IMR-90 (cell line): ENCODE measurements at regions not wholly inside any gene's neighbourhood (a gene's known extent, or its start where the extent isn't known, plus 50 kb on each side); places are given as distances from the start of the nearest gene placed in this dataset.

Source experiments
- ATAC-seq: fragments of 200-7000 bp; cut with Tn5 transposase; 2 replicates; pipeline ENCODE4 v1.9.1; 2020; ENCODE audit warnings: low read depth, mild to moderate bottlenecking, moderate library complexity
- BruUV-seq: library from RNA; stranded (reverse); fragments of 400-500 nt; replicated peaks from 2 replicates; lab custom pipeline; 2021; lab: Mats Ljungman, UMichigan
- CTCF ChIA-PET: fragments of 300-600 bp; formaldehyde crosslinking; extraction: SDS; loops from one replicate; lab custom pipeline; 2021; ENCODE audit warnings: antibody characterized with exemption; lab: Yijun Ruan, JAX
- POLR2A ChIA-PET: fragments of 300-600 bp; sonication (Branson Sonifier 250); formaldehyde crosslinking; loops from one replicate; lab custom pipeline; 2022; ENCODE audit warnings: antibody characterized with exemption; ENCODE audit not compliant: unreplicated experiment; lab: Charles Lee
- DNase-seq: peaks from one replicate; pipeline ENCODE4 v3.0.0; 2013
- H2AFZ ChIP-seq: replicated peaks from 2 replicates; pipeline ENCODE3; 2013; ENCODE audit warnings: low read length, mild to moderate bottlenecking; ENCODE audit not compliant: poor library complexity
- H2AK5ac ChIP-seq: 2 replicates; pipeline ENCODE4 v1.6.1; 2013; ENCODE audit warnings: low read depth, low read length, inconsistent platforms
- H2AK9ac ChIP-seq: replicated peaks from 2 replicates; pipeline ENCODE3; 2013; ENCODE audit warnings: mild to moderate bottlenecking, low read depth, low read length, moderate library complexity; ENCODE audit not compliant: poor library complexity
- H2BK120ac ChIP-seq: 2 replicates; pipeline ENCODE4 v1.6.1; 2013; ENCODE audit warnings: low read depth, low read length, inconsistent platforms
- H2BK15ac ChIP-seq: 3 replicates; pipeline ENCODE4 v1.6.1; 2013; ENCODE audit warnings: low read depth, low read length, inconsistent platforms
- H2BK20ac ChIP-seq: 2 replicates; pipeline ENCODE4 v1.6.1; 2013; ENCODE audit warnings: low read depth, mild to moderate bottlenecking, inconsistent platforms, low read length, moderate library complexity
- H2BK5ac ChIP-seq: 2 replicates; pipeline ENCODE4 v1.6.1; 2013; ENCODE audit warnings: mild to moderate bottlenecking, low read depth, low read length, inconsistent platforms; ENCODE audit not compliant: poor library complexity, severe bottlenecking
- H3K14ac ChIP-seq: replicated peaks from 2 replicates; pipeline ENCODE4 v1.6.1; 2013; ENCODE audit warnings: low read depth, low read length, inconsistent platforms
- H3K18ac ChIP-seq: 2 replicates; pipeline ENCODE4 v1.6.1; 2013; ENCODE audit warnings: low read depth, low read length, control low read depth
- H3K23ac ChIP-seq: 2 replicates; pipeline ENCODE4 v1.6.1; 2013; ENCODE audit warnings: low read depth, low read length, inconsistent platforms
- H3K27ac ChIP-seq: 2 replicates; pipeline ENCODE4 v1.5.1; 2013; ENCODE audit warnings: mild to moderate bottlenecking, control low read depth, low read length; ENCODE audit not compliant: insufficient read depth
- H3K27me3 ChIP-seq: 2 replicates; pipeline ENCODE4 v1.6.1; 2013; ENCODE audit warnings: low read length; ENCODE audit not compliant: control insufficient read depth, insufficient read depth
- H3K36me3 ChIP-seq: 2 replicates; pipeline ENCODE4 v1.6.1; 2013; ENCODE audit warnings: low read length, mixed read lengths; ENCODE audit not compliant: control insufficient read depth, insufficient read depth
- H3K4ac ChIP-seq: 2 replicates; pipeline ENCODE4 v1.6.1; 2013; ENCODE audit warnings: low read depth, low read length, inconsistent platforms
- H3K4me1 ChIP-seq: 2 replicates; pipeline ENCODE4 v1.6.1; 2013; ENCODE audit warnings: low read length, mixed read lengths; ENCODE audit not compliant: control insufficient read depth, insufficient read depth
- H3K4me2 ChIP-seq: 2 replicates; pipeline ENCODE4 v1.6.1; 2013; ENCODE audit warnings: low read depth, mild to moderate bottlenecking, control low read depth, low read length, moderate library complexity
- H3K4me3 ChIP-seq: 2 replicates; pipeline ENCODE4 v1.5.1; 2013; ENCODE audit warnings: low read depth, mild to moderate bottlenecking, control low read depth, low read length, moderate library complexity; ENCODE audit not compliant: insufficient read depth
- H3K56ac ChIP-seq: 2 replicates; pipeline ENCODE4 v1.6.1; 2013; ENCODE audit warnings: low read length, inconsistent platforms; ENCODE audit not compliant: insufficient read depth; ENCODE audit errors: extremely low read depth
- H3K79me1 ChIP-seq, 2 experiments: 2 replicates each; pipeline ENCODE4 v1.6.1; 2013; ENCODE audit warnings: low read length in 2 of 2, inconsistent platforms in 1 of 2, low read depth in 1 of 2
- H3K9ac ChIP-seq: 2 replicates; pipeline ENCODE4 v1.6.1; 2013; ENCODE audit warnings: low read depth, low read length, control low read depth
- H3K9me1 ChIP-seq: 2 replicates; pipeline ENCODE4 v1.6.1; 2013; ENCODE audit warnings: low read length, inconsistent platforms; ENCODE audit not compliant: insufficient read depth
- H3K9me3 ChIP-seq: 2 replicates; pipeline ENCODE4 v1.6.1; 2013; ENCODE audit warnings: low read length; ENCODE audit not compliant: control insufficient read depth, insufficient read depth
- H4K20me1 ChIP-seq: 2 replicates; pipeline ENCODE4 v1.6.1; 2013; ENCODE audit warnings: low read length, inconsistent platforms; ENCODE audit not compliant: insufficient read depth
- H4K5ac ChIP-seq: 2 replicates; pipeline ENCODE4 v1.6.1; 2013; ENCODE audit warnings: mild to moderate bottlenecking, low read depth, low read length, control low read depth
- H4K8ac ChIP-seq, 2 experiments: 2 replicates each; pipeline ENCODE4 v1.6.1; 2013; ENCODE audit warnings: low read depth in 2 of 2, low read length in 2 of 2, control low read depth in 1 of 2, inconsistent platforms in 1 of 2
- H4K91ac ChIP-seq: 2 replicates; pipeline ENCODE4 v1.6.1; 2013; ENCODE audit warnings: low read depth, low read length, inconsistent platforms; ENCODE audit not compliant: insufficient read depth
- BHLHE40 ChIP-seq: fragments of 150-350 bp; IDR thresholded peaks from 2 replicates; pipeline ENCODE4 v1.6.1; 2016; ENCODE audit warnings: mild to moderate bottlenecking, low read depth, low read length
- CEBPB ChIP-seq: IDR thresholded peaks from 2 replicates; pipeline ENCODE4 v1.6.1; 2012; ENCODE audit warnings: low read depth, low read length, improper control_type of control experiment
- CHD1 ChIP-seq: IDR thresholded peaks from 2 replicates; pipeline ENCODE4 v1.6.1; 2012; ENCODE audit warnings: low read depth, low read length, improper control_type of control experiment
- FOS ChIP-seq: fragments of 150-350 bp; IDR thresholded peaks from 2 replicates; pipeline ENCODE4 v1.6.1; 2016; ENCODE audit warnings: low read depth, low read length
- MAZ ChIP-seq: IDR thresholded peaks from 2 replicates; pipeline ENCODE4 v1.6.1; 2012; ENCODE audit warnings: low read depth, mild to moderate bottlenecking, low read length, improper control_type of control experiment, moderate library complexity, borderline replicate concordance
- MXI1 ChIP-seq: IDR thresholded peaks from 2 replicates; pipeline ENCODE4 v1.6.1; 2012; ENCODE audit warnings: low read depth, mild to moderate bottlenecking, low read length, moderate library complexity, borderline replicate concordance
- NFE2L2 ChIP-seq: fragments of 150-350 bp; IDR thresholded peaks from 2 replicates; pipeline ENCODE4 v1.6.1; 2016; ENCODE audit warnings: low read depth, mild to moderate bottlenecking, low read length
- POLR2A ChIP-seq: IDR thresholded peaks from 2 replicates; pipeline ENCODE4 v1.6.1; 2012; ENCODE audit warnings: mild to moderate bottlenecking, low read depth, low read length
- RAD21 ChIP-seq: IDR thresholded peaks from 2 replicates; pipeline ENCODE4 v1.6.1; 2012; ENCODE audit warnings: low read length, improper control_type of control experiment
- SMC3 ChIP-seq: fragments of 150-350 bp; IDR thresholded peaks from 2 replicates; pipeline ENCODE4 v1.6.1; 2016; ENCODE audit warnings: low read depth, mild to moderate bottlenecking, antibody characterized with exemption, low read length, moderate library complexity
- WGBS, 2 experiments: methylation state at CpG; one replicate each; pipeline versions ENCODE4 v1.1.5 to v1.1.7; 2013; ENCODE audit warnings: missing lambda C conversion rate in 2 of 2; ENCODE audit not compliant: insufficient read length in 1 of 2; ENCODE audit errors: extremely low coverage in 2 of 2; 5-methylcytosine and 5-hydroxymethylcytosine counted together
- dilution Hi-C: fragments of 300-500 bp; cut with HindIII; formaldehyde crosslinking; loops from one replicate; pipeline ENCODE4 v1.14.3; 2018; ENCODE audit warnings: low sequenced_read_pairs; ENCODE audit not compliant: unreplicated experiment
- in situ Hi-C: fragments of 300-500 bp; cut with MboI; formaldehyde crosslinking; loops from 3 replicates; pipeline ENCODE4 v1.14.3; 2019; ENCODE audit warnings: low sequenced_read_pairs, inconsistent platforms, mixed read lengths
- intact Hi-C: fragments of 100-400 bp; cut with micrococcal nuclease; formaldehyde crosslinking; loops from 2 replicates; pipeline ENCODE4 v1.10.0; 2022
- TF ChIP-seq, protein P1 (sequence below): fragments of 150-350 bp; IDR thresholded peaks from 2 replicates; pipeline ENCODE4 v1.6.1; 2016; ENCODE audit warnings: low read depth, mild to moderate bottlenecking, low read length, moderate library complexity, borderline replicate concordance

- ChIA-PET POLR2A (no interaction called here), CTCF (no interaction called here)
- DNase-seq (peak; percentile 5), ATAC-seq (no peak)
- H2AK9ac ChIP-seq: no peak overlapping the region
- H3K27me3 ChIP-seq: no peaks in the 10 kb centered on the region
- no peak overlapping the region for H2AFZ ChIP-seq
- TF ChIP-seq, protein P1, sequence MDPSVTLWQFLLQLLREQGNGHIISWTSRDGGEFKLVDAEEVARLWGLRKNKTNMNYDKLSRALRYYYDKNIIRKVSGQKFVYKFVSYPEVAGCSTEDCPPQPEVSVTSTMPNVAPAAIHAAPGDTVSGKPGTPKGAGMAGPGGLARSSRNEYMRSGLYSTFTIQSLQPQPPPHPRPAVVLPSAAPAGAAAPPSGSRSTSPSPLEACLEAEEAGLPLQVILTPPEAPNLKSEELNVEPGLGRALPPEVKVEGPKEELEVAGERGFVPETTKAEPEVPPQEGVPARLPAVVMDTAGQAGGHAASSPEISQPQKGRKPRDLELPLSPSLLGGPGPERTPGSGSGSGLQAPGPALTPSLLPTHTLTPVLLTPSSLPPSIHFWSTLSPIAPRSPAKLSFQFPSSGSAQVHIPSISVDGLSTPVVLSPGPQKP: no peak
- no peak for TF ChIP-seq RAD21
- no peak for TF ChIP-seq FOS
- no peak for TF ChIP-seq BHLHE40
- TF ChIP-seq SMC3: no peak
- TF ChIP-seq POLR2A: no peak
- no peak for TF ChIP-seq CHD1
- no peak for TF ChIP-seq MAZ
- TF ChIP-seq CEBPB: no peak
- no peak for TF ChIP-seq NFE2L2
- TF ChIP-seq MXI1: no peak
- H2BK120ac ChIP-seq: no peak overlapping the region
- H3K14ac ChIP-seq: no peak overlapping the region
- BruUV-seq: no TSS peak
- H4K8ac ChIP-seq: no peak overlapping the region
- no peak overlapping the region for H3K4me2 ChIP-seq
- H3K9ac ChIP-seq: no peak overlapping the region
- H3K18ac ChIP-seq: no peak overlapping the region
- no peaks in the 10 kb centered on the region for H3K4me1 ChIP-seq
- H3K9me3 ChIP-seq: no peaks in the 10 kb centered on the region
- H3K23ac ChIP-seq: no peak overlapping the region
- H2BK20ac ChIP-seq: no peak overlapping the region
- H3K36me3 ChIP-seq: no peaks in the 10 kb centered on the region
- H4K20me1 ChIP-seq: no peaks in the 10 kb centered on the region
- no peak overlapping the region for H2BK5ac ChIP-seq
- in situ Hi-C loops (no loop called here), dilution Hi-C loops (no loop called here), intact Hi-C loops (no loop called here)
- 71% methylated on average over 2 of the region's 3 CpGs; no CpG with 5 or more reads in 1 of the 2 experiments for WGBS, 2 experiments
- H3K4ac ChIP-seq: no peak overlapping the region
- H3K9me1 ChIP-seq: no peaks in the 10 kb centered on the region
- no peak overlapping the region for H3K4me3 ChIP-seq
- H2AK5ac ChIP-seq: no peak overlapping the region
- H3K79me1 ChIP-seq: no peaks in the 10 kb centered on the region
- no peak overlapping the region for H4K5ac ChIP-seq
- no peak overlapping the region for H3K56ac ChIP-seq
- H2BK15ac ChIP-seq: no peak overlapping the region
- no peak overlapping the region for H3K27ac ChIP-seq
- H4K91ac ChIP-seq: no peak overlapping the region
Observed at GRCh38 chr12:43208627-43209026, 343.4 kb downstream of the ADAMTS20 start.
